ENCODE measurements at regions not wholly inside any gene's neighbourhood (a gene's known extent, or its start where the extent isn't known, plus 50 kb on each side); places are given as distances from the start of the nearest gene placed in this dataset.

GRCh38 chr2:6171294-6171693, 479.1 kb downstream of the SOX11 start:
- TF ChIP-seq, protein P1, sequence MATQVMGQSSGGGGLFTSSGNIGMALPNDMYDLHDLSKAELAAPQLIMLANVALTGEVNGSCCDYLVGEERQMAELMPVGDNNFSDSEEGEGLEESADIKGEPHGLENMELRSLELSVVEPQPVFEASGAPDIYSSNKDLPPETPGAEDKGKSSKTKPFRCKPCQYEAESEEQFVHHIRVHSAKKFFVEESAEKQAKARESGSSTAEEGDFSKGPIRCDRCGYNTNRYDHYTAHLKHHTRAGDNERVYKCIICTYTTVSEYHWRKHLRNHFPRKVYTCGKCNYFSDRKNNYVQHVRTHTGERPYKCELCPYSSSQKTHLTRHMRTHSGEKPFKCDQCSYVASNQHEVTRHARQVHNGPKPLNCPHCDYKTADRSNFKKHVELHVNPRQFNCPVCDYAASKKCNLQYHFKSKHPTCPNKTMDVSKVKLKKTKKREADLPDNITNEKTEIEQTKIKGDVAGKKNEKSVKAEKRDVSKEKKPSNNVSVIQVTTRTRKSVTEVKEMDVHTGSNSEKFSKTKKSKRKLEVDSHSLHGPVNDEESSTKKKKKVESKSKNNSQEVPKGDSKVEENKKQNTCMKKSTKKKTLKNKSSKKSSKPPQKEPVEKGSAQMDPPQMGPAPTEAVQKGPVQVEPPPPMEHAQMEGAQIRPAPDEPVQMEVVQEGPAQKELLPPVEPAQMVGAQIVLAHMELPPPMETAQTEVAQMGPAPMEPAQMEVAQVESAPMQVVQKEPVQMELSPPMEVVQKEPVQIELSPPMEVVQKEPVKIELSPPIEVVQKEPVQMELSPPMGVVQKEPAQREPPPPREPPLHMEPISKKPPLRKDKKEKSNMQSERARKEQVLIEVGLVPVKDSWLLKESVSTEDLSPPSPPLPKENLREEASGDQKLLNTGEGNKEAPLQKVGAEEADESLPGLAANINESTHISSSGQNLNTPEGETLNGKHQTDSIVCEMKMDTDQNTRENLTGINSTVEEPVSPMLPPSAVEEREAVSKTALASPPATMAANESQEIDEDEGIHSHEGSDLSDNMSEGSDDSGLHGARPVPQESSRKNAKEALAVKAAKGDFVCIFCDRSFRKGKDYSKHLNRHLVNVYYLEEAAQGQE (IDR thresholded peaks at IDR 0.05; ENCODE audit: insufficient read depth in 1 of 2, low read depth in 2 of 2, low read length in 1 of 2): no peak
- TF ChIP-seq SIN3A (IDR thresholded peaks at IDR 0.05; ENCODE audit: borderline replicate concordance, insufficient read depth, low read depth, low read length) (no peak), POLR2AphosphoS5 (IDR thresholded peaks at IDR 0.05; ENCODE audit: low read depth, low read length) (no peak), TCF7L2 (IDR thresholded peaks at IDR 0.05; ENCODE audit: low read depth, low read length) (no peak)
- ChIA-PET CTCF (no interaction called here), POLR2A (no interaction called here)
- DNase-seq (ENCODE audit: low read depth, low spot score) (no peak), ATAC-seq (no peak)
- Histone ChIP-seq H3K27me3 (ENCODE audit: control insufficient read depth, insufficient read depth, low read length) (no peaks in the 10 kb centered on the region), H3K27ac (ENCODE audit: low read length) (no peak overlapping the region), H3K9me3 (ENCODE audit: control insufficient read depth, insufficient read depth, low read depth, low read length) (0 out of 2 replicates have a peak, but pooled peaks cover 3% of the 10 kb centered on the region), H3K36me3 (ENCODE audit: control insufficient read depth, insufficient read depth, low read length) (no peaks in the 10 kb centered on the region), H3K4me3 (ENCODE audit: low read depth in 2 of 2, low read length in 2 of 2) (no peak overlapping the region), H3K4me1 (ENCODE audit: control insufficient read depth, insufficient read depth, low read length) (no peaks in the 10 kb centered on the region)
- in situ Hi-C loops (cut with HindIII; ENCODE audit: low pct_unique_long_range_greater_than_20kb, low sequenced_read_pairs) (no loop called here), intact Hi-C loops (cut with micrococcal nuclease; ENCODE audit: unreplicated experiment) (no loop called here)
- BruUV-seq (replicated peaks): no TSS peak

DNA sequence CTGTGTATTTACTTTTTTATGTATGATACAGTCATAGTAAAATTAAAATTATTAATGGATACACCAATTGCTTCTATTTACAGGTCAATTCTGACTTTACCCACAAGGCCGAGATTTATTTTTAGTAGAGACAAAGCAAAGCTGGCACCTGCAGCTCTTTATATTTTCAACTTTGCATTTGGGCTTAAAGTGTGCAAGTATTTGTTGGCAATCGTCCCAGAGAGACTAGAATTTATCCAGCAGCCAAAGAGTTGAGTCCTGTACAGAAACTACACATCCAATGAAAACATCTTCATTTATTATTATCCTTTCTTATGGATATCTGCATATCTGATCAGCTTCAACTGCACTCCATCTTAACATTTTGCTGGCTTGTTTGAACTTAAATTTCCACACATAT, 485.6 kb downstream of the SOX11 start:
- no peak for DNase-seq (ENCODE audit: low read depth, low spot score)
- no peak for ATAC-seq
- no peak overlapping the region for H3K27ac ChIP-seq (ENCODE audit: low read length)
- no TSS peak for BruUV-seq (replicated peaks)
- TF ChIP-seq SIN3A (IDR thresholded peaks at IDR 0.05; ENCODE audit: borderline replicate concordance, insufficient read depth, low read depth, low read length): no peak
- intact Hi-C loops (cut with micrococcal nuclease; ENCODE audit: unreplicated experiment): no loop called here
- no peak overlapping the region for H3K4me3 ChIP-seq (ENCODE audit: low read depth in 2 of 2, low read length in 2 of 2)
- CTCF ChIA-PET: no interaction called here
- in situ Hi-C loops (cut with HindIII; ENCODE audit: low pct_unique_long_range_greater_than_20kb, low sequenced_read_pairs): no loop called here
- no peaks in the 10 kb centered on the region for H3K27me3 ChIP-seq (ENCODE audit: control insufficient read depth, insufficient read depth, low read length)
- H3K9me3 ChIP-seq (ENCODE audit: control insufficient read depth, insufficient read depth, low read depth, low read length): 0 out of 2 replicates have a peak, but pooled peaks cover 6% of the 10 kb centered on the region
- POLR2A ChIA-PET: no interaction called here
- H3K36me3 ChIP-seq (ENCODE audit: control insufficient read depth, insufficient read depth, low read length): no peaks in the 10 kb centered on the region
- H3K4me1 ChIP-seq (ENCODE audit: control insufficient read depth, insufficient read depth, low read length): no peaks in the 10 kb centered on the region

GRCh38 chr2:6181525-6181924, 489.3 kb downstream of the SOX11 start:
- intact Hi-C loops (cut with micrococcal nuclease; ENCODE audit: unreplicated experiment) (no loop called here), in situ Hi-C loops (cut with HindIII; ENCODE audit: low pct_unique_long_range_greater_than_20kb, low sequenced_read_pairs) (no loop called here)
- ATAC-seq (no peak), DNase-seq (ENCODE audit: low read depth, low spot score) (no peak)
- no peaks in the 10 kb centered on the region for H3K27me3 ChIP-seq (ENCODE audit: control insufficient read depth, insufficient read depth, low read length)
- TF ChIP-seq, protein P2, sequence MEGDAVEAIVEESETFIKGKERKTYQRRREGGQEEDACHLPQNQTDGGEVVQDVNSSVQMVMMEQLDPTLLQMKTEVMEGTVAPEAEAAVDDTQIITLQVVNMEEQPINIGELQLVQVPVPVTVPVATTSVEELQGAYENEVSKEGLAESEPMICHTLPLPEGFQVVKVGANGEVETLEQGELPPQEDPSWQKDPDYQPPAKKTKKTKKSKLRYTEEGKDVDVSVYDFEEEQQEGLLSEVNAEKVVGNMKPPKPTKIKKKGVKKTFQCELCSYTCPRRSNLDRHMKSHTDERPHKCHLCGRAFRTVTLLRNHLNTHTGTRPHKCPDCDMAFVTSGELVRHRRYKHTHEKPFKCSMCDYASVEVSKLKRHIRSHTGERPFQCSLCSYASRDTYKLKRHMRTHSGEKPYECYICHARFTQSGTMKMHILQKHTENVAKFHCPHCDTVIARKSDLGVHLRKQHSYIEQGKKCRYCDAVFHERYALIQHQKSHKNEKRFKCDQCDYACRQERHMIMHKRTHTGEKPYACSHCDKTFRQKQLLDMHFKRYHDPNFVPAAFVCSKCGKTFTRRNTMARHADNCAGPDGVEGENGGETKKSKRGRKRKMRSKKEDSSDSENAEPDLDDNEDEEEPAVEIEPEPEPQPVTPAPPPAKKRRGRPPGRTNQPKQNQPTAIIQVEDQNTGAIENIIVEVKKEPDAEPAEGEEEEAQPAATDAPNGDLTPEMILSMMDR (IDR thresholded peaks at IDR 0.05): no peak
- TF ChIP-seq POLR2AphosphoS5 (IDR thresholded peaks at IDR 0.05; ENCODE audit: low read depth, low read length) (no peak), SIN3A (IDR thresholded peaks at IDR 0.05; ENCODE audit: borderline replicate concordance, insufficient read depth, low read depth, low read length) (no peak), TCF7L2 (IDR thresholded peaks at IDR 0.05; ENCODE audit: low read depth, low read length) (no peak)
- TF ChIP-seq, protein P1 (IDR thresholded peaks at IDR 0.05; ENCODE audit: insufficient read depth in 1 of 2, low read depth in 2 of 2, low read length in 1 of 2): no peak
- no TSS peak for BruUV-seq (replicated peaks)
- no peak overlapping the region for H3K27ac ChIP-seq (ENCODE audit: low read length)
- H3K4me3 ChIP-seq (ENCODE audit: low read depth in 2 of 2, low read length in 2 of 2): no peak overlapping the region
- ChIA-PET POLR2A (no interaction called here), CTCF (no interaction called here)
- H3K36me3 ChIP-seq (ENCODE audit: control insufficient read depth, insufficient read depth, low read length): no peaks in the 10 kb centered on the region
- H3K9me3 ChIP-seq (ENCODE audit: control insufficient read depth, insufficient read depth, low read depth, low read length): 0 out of 2 replicates have a peak, but pooled peaks cover 1% of the 10 kb centered on the region
- H3K4me1 ChIP-seq (ENCODE audit: control insufficient read depth, insufficient read depth, low read length): no peaks in the 10 kb centered on the region
